HEK293 (cell line): ENCODE measurements at regions not wholly inside any gene's neighbourhood (a gene's known extent, or its start where the extent isn't known, plus 50 kb on each side); places are given as distances from the start of the nearest gene placed in this dataset.
A peak's percentile ranks its signal among the peaks of the same experiment; 100 is the strongest.

ENCODE experiments used
- CTCF ChIA-PET: fragments of 350-600 bp; formaldehyde crosslinking; extraction: SDS; loops from one replicate; lab custom pipeline; 2021; ENCODE audit warnings: antibody characterized with exemption; lab: Yijun Ruan, JAX
- POLR2A ChIA-PET: fragments of 300-600 bp; formaldehyde crosslinking; extraction: SDS; loops from one replicate; lab custom pipeline; 2020; ENCODE audit warnings: antibody characterized with exemption, inconsistent platforms; lab: Yijun Ruan, JAX
- H3K27ac ChIP-seq: fragments of 200-500 bp; sonication (Bioruptor generic); 2 replicates; pipeline ENCODE4 v1.5.1; 2014; ENCODE audit warnings: low read depth, low read length, control low read depth, inconsistent platforms; ENCODE audit errors: extremely low read depth
- H3K36me3 ChIP-seq, 2 experiments: fragments of 200-500 bp in 1 of 2; sonication (Bioruptor generic) in 1 of 2; 1 replicate in 1 of 2; 2 replicates in 1 of 2; pipeline ENCODE4 v1.5.1; 2014 to 2017; ENCODE audit warnings: inconsistent platforms in 2 of 2, low read length in 2 of 2; ENCODE audit not compliant: control insufficient read depth in 2 of 2, insufficient read depth in 1 of 2
- H3K4me1 ChIP-seq: fragments of 200-500 bp; sonication (Bioruptor generic); 2 replicates; pipeline ENCODE4 v1.5.1; 2014; ENCODE audit warnings: mild to moderate bottlenecking, low read length, inconsistent platforms; ENCODE audit not compliant: control insufficient read depth, insufficient read depth
- H3K4me3 ChIP-seq: 2 replicates; pipeline ENCODE4 v1.5.1; 2011; ENCODE audit warnings: low read depth, mild to moderate bottlenecking, control low read depth, low read length, moderate library complexity
- H3K9me3 ChIP-seq: fragments of 200-500 bp; sonication (Bioruptor generic); 2 replicates; pipeline ENCODE4 v1.5.1; 2014; ENCODE audit warnings: low read depth, low read length, inconsistent platforms; ENCODE audit not compliant: control insufficient read depth, insufficient read depth
- EGR2 ChIP-seq: fragments of 450-650 bp; formaldehyde crosslinking; IDR thresholded peaks from 2 replicates; pipeline ENCODE4 v1.5.1; 2016; ENCODE audit warnings: low read depth, missing biosample characterization, missing genetic modification characterization
- GFI1B ChIP-seq: fragments of 450-650 bp; formaldehyde crosslinking; IDR thresholded peaks from 2 replicates; pipeline ENCODE4 v1.5.1; 2016; ENCODE audit warnings: missing biosample characterization, missing genetic modification characterization
- GLIS1 ChIP-seq: fragments of 450-650 bp; formaldehyde crosslinking; IDR thresholded peaks from 2 replicates; pipeline ENCODE4 v1.5.1; 2016; ENCODE audit warnings: missing biosample characterization, missing genetic modification characterization
- IKZF3 ChIP-seq: fragments of 450-650 bp; IDR thresholded peaks from 2 replicates; pipeline ENCODE4 v1.5.0; 2018; ENCODE audit warnings: missing biosample characterization, mild to moderate bottlenecking, missing genetic modification characterization, moderate library complexity
- SALL2 ChIP-seq: fragments of 450-650 bp; formaldehyde crosslinking; IDR thresholded peaks from 2 replicates; pipeline ENCODE4 v1.5.0; 2017; ENCODE audit warnings: missing biosample characterization, mild to moderate bottlenecking, missing genetic modification characterization, borderline replicate concordance
- SP3 ChIP-seq: fragments of 450-650 bp; formaldehyde crosslinking; IDR thresholded peaks from 2 replicates; pipeline ENCODE4 v1.5.1; 2016; ENCODE audit warnings: missing biosample characterization, missing genetic modification characterization
- TCF7L2 ChIP-seq: IDR thresholded peaks from 2 replicates; pipeline ENCODE4 v1.6.1; 2011; ENCODE audit warnings: low read depth, mild to moderate bottlenecking, inconsistent platforms, low read length, moderate library complexity, borderline replicate concordance
- ZBTB8A ChIP-seq: fragments of 450-650 bp; formaldehyde crosslinking; IDR thresholded peaks from 2 replicates; pipeline ENCODE4 v1.5.1; 2016; ENCODE audit warnings: missing biosample characterization, missing genetic modification characterization
- ZNF202 ChIP-seq: fragments of 450-650 bp; formaldehyde crosslinking; IDR thresholded peaks from 2 replicates; pipeline ENCODE4 v1.5.1; 2016; ENCODE audit warnings: missing biosample characterization, missing genetic modification characterization, borderline replicate concordance
- ZNF391 ChIP-seq: fragments of 450-650 bp; formaldehyde crosslinking; IDR thresholded peaks from 2 replicates; pipeline ENCODE4 v1.5.1; 2016; ENCODE audit warnings: low read depth, missing biosample characterization, missing genetic modification characterization, borderline replicate concordance
- ZNF488 ChIP-seq: fragments of 450-650 bp; formaldehyde crosslinking; IDR thresholded peaks from 2 replicates; pipeline ENCODE4 v1.5.1; 2016; ENCODE audit warnings: missing biosample characterization, missing genetic modification characterization
- ZNF555 ChIP-seq: fragments of 450-650 bp; formaldehyde crosslinking; conservative IDR thresholded peaks from 2 replicates; pipeline ENCODE4 v1.5.1; 2017; ENCODE audit warnings: missing biosample characterization, mild to moderate bottlenecking, missing genetic modification characterization, inconsistent platforms
- ZNF571 ChIP-seq: fragments of 450-650 bp; formaldehyde crosslinking; IDR thresholded peaks from 2 replicates; pipeline ENCODE4 v1.5.0; 2017; ENCODE audit warnings: missing biosample characterization, missing genetic modification characterization
- ZNF596 ChIP-seq: fragments of 450-650 bp; IDR thresholded peaks from 2 replicates; pipeline ENCODE4 v1.5.0; 2018; ENCODE audit warnings: missing biosample characterization, mild to moderate bottlenecking, missing genetic modification characterization, moderate library complexity
- ZNF645 ChIP-seq: fragments of 450-650 bp; formaldehyde crosslinking; IDR thresholded peaks from 2 replicates; pipeline ENCODE4; 2016; ENCODE audit warnings: missing biosample characterization, missing genetic modification characterization
- ZNF654 ChIP-seq: fragments of 450-650 bp; formaldehyde crosslinking; IDR thresholded peaks from 2 replicates; pipeline ENCODE4 v1.5.1; 2016; ENCODE audit warnings: low read depth, missing biosample characterization, missing genetic modification characterization
- ZNF660 ChIP-seq: fragments of 450-650 bp; IDR thresholded peaks from 2 replicates; pipeline ENCODE4 v1.5.1; 2018; ENCODE audit warnings: missing biosample characterization, mild to moderate bottlenecking, missing genetic modification characterization
- ZNF707 ChIP-seq: fragments of 450-650 bp; formaldehyde crosslinking; IDR thresholded peaks from 2 replicates; pipeline ENCODE4 v1.5.1; 2016; ENCODE audit warnings: missing biosample characterization, missing genetic modification characterization
- ZSCAN30 ChIP-seq: fragments of 450-650 bp; IDR thresholded peaks from 2 replicates; pipeline ENCODE4 v1.5.1; 2018; ENCODE audit warnings: missing biosample characterization, mild to moderate bottlenecking, missing genetic modification characterization, moderate library complexity
- TF ChIP-seq, protein P1 (sequence below): fragments of 450-650 bp; formaldehyde crosslinking; conservative IDR thresholded peaks from 2 replicates; pipeline ENCODE4 v1.5.1; 2016; ENCODE audit warnings: low read depth, missing biosample characterization, missing genetic modification characterization
- TF ChIP-seq, protein P2 (sequence below): fragments of 450-650 bp; formaldehyde crosslinking; IDR thresholded peaks from 2 replicates; pipeline ENCODE4 v1.5.1; 2016; ENCODE audit warnings: missing biosample characterization, missing genetic modification characterization

DNA sequence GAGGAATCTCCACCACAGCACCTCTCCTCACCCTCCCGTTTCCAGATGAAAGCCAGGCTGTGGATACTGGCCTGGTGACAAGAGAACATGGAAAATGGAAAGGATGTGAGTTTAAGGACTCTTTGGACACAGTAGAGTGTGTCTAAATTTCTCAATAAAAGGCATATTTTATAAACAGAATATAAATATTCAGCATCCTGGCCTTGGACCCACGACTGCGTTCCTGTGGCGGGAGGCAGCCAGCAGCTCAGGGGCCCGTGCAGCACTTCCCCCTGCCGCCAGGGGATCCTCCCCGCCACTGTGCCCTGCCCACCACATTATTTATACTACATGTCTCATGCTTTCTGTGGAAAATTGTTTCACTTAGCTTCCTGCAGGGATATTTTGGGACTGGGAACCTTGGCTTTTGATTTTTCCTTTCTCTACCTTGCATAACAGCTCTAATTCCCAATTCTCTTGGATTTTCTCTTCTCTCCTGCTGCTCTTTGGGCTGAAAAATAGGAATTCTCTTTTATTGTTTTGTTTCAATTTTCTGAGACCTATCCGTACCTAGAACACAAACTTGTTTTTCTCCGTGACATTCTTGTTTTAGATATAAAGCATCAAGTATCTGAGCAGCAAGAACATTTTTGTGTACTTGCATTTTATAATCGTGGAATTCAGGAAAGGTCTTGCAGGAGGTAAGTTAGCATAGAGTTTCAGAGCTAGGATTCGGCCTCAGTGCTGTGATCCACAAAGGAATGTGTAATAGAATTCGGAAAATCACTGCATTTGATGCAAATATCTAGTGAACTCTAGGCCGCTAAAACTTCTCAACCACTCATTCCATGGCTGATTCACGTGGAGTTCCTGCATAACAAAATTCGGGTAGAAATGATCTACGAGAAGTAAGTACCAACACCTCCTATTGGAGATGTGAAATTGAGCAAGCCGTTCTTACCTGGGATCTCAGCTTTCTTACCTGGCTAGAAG, 107.7 kb upstream of the SPATA13 start:
- Histone ChIP-seq H3K36me3 (no peaks in the 10 kb centered on the region), H3K9me3 (no peaks in the 10 kb centered on the region), H3K4me1 (no peaks in the 10 kb centered on the region), H3K27ac (no peak overlapping the region), H3K4me3 (no peak overlapping the region)
- TF ChIP-seq EGR2 (tag by site-specific recombination) (no peak), ZNF391 (tag by site-specific recombination) (no peak), ZNF202 (tag by site-specific recombination) (no peak), ZNF596 (tag by site-specific recombination) (no peak), GFI1B (tag by site-specific recombination) (no peak), ZNF707 (no peak), ZNF555 (no peak), IKZF3 (no peak), SP3 (tag by site-specific recombination) (no peak), ZBTB8A (no peak), ZNF660 (tag by site-specific recombination) (no peak), TCF7L2 (no peak), GLIS1 (tag by site-specific recombination) (no peak), ZNF571 (tag by site-specific recombination) (no peak), SALL2 (no peak)
- TF ChIP-seq, protein P1, sequence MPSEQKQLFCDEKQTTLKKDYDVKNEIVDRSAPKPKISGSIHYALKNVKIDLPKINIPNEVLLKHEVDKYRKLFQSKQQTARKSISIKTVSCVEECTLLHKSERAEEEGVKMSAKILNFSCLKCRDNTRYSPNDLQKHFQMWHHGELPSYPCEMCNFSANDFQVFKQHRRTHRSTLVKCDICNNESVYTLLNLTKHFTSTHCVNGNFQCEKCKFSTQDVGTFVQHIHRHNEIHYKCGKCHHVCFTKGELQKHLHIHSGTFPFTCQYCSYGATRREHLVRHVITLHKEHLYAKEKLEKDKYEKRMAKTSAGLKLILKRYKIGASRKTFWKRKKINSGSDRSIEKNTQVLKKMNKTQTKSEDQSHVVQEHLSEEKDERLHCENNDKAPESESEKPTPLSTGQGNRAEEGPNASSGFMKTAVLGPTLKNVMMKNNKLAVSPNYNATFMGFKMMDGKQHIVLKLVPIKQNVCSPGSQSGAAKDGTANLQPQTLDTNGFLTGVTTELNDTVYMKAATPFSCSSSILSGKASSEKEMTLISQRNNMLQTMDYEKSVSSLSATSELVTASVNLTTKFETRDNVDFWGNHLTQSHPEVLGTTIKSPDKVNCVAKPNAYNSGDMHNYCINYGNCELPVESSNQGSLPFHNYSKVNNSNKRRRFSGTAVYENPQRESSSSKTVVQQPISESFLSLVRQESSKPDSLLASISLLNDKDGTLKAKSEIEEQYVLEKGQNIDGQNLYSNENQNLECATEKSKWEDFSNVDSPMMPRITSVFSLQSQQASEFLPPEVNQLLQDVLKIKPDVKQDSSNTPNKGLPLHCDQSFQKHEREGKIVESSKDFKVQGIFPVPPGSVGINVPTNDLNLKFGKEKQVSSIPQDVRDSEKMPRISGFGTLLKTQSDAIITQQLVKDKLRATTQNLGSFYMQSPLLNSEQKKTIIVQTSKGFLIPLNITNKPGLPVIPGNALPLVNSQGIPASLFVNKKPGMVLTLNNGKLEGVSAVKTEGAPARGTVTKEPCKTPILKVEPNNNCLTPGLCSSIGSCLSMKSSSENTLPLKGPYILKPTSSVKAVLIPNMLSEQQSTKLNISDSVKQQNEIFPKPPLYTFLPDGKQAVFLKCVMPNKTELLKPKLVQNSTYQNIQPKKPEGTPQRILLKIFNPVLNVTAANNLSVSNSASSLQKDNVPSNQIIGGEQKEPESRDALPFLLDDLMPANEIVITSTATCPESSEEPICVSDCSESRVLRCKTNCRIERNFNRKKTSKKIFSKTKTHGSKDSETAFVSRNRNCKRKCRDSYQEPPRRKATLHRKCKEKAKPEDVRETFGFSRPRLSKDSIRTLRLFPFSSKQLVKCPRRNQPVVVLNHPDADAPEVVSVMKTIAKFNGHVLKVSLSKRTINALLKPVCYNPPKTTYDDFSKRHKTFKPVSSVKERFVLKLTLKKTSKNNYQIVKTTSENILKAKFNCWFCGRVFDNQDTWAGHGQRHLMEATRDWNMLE (tag by site-specific recombination), result no peak
- ChIA-PET CTCF (interaction anchor here (0.6 to 3.0 kb wide), 20 partner anchors 11 to 784 kb away, joined by 3 to 32 read pairs (median 4); no protein-coding TSS in a partner anchor), POLR2A (no interaction called here)

DNA sequence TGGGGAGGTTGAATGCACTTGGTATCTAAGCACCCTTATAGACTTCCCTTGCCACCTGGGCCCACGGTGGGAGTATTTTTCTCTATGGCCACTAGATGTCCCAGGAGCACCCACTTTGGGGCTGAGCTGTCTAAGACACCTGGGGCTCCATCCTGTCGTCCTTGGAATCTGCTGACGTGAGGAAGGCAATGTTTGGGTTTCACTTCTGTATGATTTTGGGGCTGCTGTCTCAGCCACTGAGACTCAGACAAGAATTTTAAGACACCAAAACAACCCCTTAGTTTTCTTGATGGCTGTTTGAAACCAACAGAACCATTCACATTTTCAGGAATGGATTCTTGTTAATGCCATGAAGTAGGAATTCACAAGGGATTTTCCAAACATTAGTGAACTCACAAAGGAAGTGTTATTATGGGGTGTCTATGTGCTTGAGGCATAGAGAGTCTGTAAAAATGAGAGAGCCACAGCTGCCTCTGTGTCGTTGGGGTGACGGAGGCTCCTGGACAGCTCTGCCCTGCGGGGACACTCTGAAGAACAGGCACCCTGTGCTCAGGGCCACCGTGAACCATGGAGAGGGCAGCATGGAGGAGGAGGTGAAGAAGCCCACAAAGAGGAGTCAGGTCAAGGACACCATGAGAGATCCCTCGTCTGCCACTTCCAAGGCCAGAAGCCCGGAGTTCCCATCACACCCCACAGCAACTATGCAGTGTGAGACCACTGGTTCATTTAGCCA, 106.8 kb upstream of the SPATA13 start:
- POLR2A ChIA-PET, result no interaction called here
- TF ChIP-seq, protein P2, sequence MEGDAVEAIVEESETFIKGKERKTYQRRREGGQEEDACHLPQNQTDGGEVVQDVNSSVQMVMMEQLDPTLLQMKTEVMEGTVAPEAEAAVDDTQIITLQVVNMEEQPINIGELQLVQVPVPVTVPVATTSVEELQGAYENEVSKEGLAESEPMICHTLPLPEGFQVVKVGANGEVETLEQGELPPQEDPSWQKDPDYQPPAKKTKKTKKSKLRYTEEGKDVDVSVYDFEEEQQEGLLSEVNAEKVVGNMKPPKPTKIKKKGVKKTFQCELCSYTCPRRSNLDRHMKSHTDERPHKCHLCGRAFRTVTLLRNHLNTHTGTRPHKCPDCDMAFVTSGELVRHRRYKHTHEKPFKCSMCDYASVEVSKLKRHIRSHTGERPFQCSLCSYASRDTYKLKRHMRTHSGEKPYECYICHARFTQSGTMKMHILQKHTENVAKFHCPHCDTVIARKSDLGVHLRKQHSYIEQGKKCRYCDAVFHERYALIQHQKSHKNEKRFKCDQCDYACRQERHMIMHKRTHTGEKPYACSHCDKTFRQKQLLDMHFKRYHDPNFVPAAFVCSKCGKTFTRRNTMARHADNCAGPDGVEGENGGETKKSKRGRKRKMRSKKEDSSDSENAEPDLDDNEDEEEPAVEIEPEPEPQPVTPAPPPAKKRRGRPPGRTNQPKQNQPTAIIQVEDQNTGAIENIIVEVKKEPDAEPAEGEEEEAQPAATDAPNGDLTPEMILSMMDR (tag by site-specific recombination), result peak; percentile 39; the same call in 1 of the 2 replicates
- TF ChIP-seq ZNF654, result peak; percentile 74
- TF ChIP-seq ZNF488 (tag by site-specific recombination), result no peak
- TF ChIP-seq ZSCAN30 (tag by site-specific recombination), result 0 out of 2 replicates have a peak, but pooled peaks have one; percentile 51
- 0 out of 2 replicates have a peak, but pooled peaks have one; percentile 17 for TF ChIP-seq IKZF3
- TF ChIP-seq ZNF645 (tag by site-specific recombination), result no peak

More for the DNA sequence above, 106.8 kb upstream of the SPATA13 start:
- Histone ChIP-seq H3K27ac (no peak overlapping the region), H3K4me1 (no peaks in the 10 kb centered on the region), H3K4me3 (no peak overlapping the region), H3K9me3 (no peaks in the 10 kb centered on the region), H3K36me3 (no peaks in the 10 kb centered on the region)
- CTCF ChIA-PET, result interaction anchor here (0.6 to 3.0 kb wide), 23 partner anchors 10 to 783 kb away, joined by 3 to 32 read pairs (median 4); no protein-coding TSS in a partner anchor
